CD4-positive, alpha-beta T cell (primary cell): ENCODE measurements at regions not wholly inside any gene's neighbourhood (a gene's known extent, or its start where the extent isn't known, plus 50 kb on each side); places are given as distances from the start of the nearest gene placed in this dataset.

Experiments
- ATAC-seq: fragments of 200-7000 bp; cut with Tn5 transposase; one replicate; pipeline ENCODE4 v1.10.0; 2022; ENCODE audit warnings: mild to moderate bottlenecking; ENCODE audit not compliant: poor library complexity
- CTCF ChIA-PET: fragments of 350-600 bp; sonication (Branson Sonifier 250); formaldehyde crosslinking; loops from one replicate; lab custom pipeline; 2021; ENCODE audit warnings: antibody characterized with exemption, inconsistent platforms; lab: Charles Lee
- POLR2A ChIA-PET: fragments of 350-600 bp; sonication (Branson Sonifier 250); formaldehyde crosslinking; loops from one replicate; lab custom pipeline; 2021; ENCODE audit warnings: antibody characterized with exemption, inconsistent platforms; lab: Charles Lee
- DNase-seq, 14 experiments: peaks; one replicate each; pipeline ENCODE4 v3.0.0-alpha.2; 2013 to 2020; ENCODE audit warnings: mixed read lengths in 2 of 14
- H3K27ac ChIP-seq, 2 donors: one replicate each; pipeline versions ENCODE4 v1.5.1 to v1.7.0; 2013; ENCODE audit warnings: low read length in 2 of 2, low read depth in 1 of 2, mild to moderate bottlenecking in 1 of 2
- H3K27me3 ChIP-seq, 2 experiments: 1 replicate in 1 of 2; 2 replicates in 1 of 2; pipeline versions ENCODE4 v1.6.1 to v1.7.0; 2013; ENCODE audit warnings: low read length in 2 of 2, control low read depth in 1 of 2, mild to moderate bottlenecking in 1 of 2, moderate library complexity in 1 of 2; ENCODE audit not compliant: insufficient read depth in 2 of 2, control insufficient read depth in 1 of 2
- H3K36me3 ChIP-seq: one replicate; pipeline ENCODE4 v1.6.1; 2013; ENCODE audit warnings: low read length, control low read depth; ENCODE audit not compliant: insufficient read depth
- H3K4me1 ChIP-seq: one replicate; pipeline ENCODE4 v1.6.1; 2013; ENCODE audit warnings: low read length, control low read depth; ENCODE audit not compliant: insufficient read depth
- H3K4me3 ChIP-seq: one replicate; pipeline ENCODE4 v1.5.1; 2013; ENCODE audit warnings: mild to moderate bottlenecking, low read length, moderate library complexity
- H3K9me3 ChIP-seq, 2 experiments: 1 replicate in 1 of 2; 2 replicates in 1 of 2; pipeline versions ENCODE4 v1.6.1 to v1.7.0; 2013; ENCODE audit warnings: low read length in 2 of 2, mild to moderate bottlenecking in 2 of 2, control low read depth in 1 of 2, moderate library complexity in 1 of 2; ENCODE audit not compliant: control insufficient read depth in 1 of 2, insufficient read depth in 1 of 2
- H3K27ac Mint-ChIP-seq: one replicate; pipeline ENCODE4 v1.8.0; 2020; ENCODE audit warnings: mixed read lengths
- H3K27me3 Mint-ChIP-seq: one replicate; pipeline ENCODE4 v1.8.0; 2021; ENCODE audit warnings: mixed read lengths
- H3K36me3 Mint-ChIP-seq: one replicate; pipeline ENCODE4 v1.8.0; 2021; ENCODE audit warnings: low read depth, mixed read lengths
- H3K4me1 Mint-ChIP-seq: one replicate; pipeline ENCODE4 v1.8.0; 2021; ENCODE audit warnings: low read depth, mixed read lengths
- H3K4me3 Mint-ChIP-seq: one replicate; pipeline ENCODE4 v1.8.0; 2020; ENCODE audit warnings: mild to moderate bottlenecking, mixed read lengths
- H3K9me3 Mint-ChIP-seq: one replicate; pipeline ENCODE4 v1.8.0; 2020; ENCODE audit warnings: mixed read lengths
- CTCF ChIP-seq: fragments of 200-600 bp; IDR thresholded peaks from one replicate; pipeline ENCODE4 v1.8.0; 2022; ENCODE audit warnings: antibody characterized with exemption, mild to moderate bottlenecking
- intact Hi-C, 2 experiments: fragments of 100-400 bp; cut with DNase I in 1 of 2; cut with micrococcal nuclease in 1 of 2; formaldehyde crosslinking; loops; one replicate each; pipeline versions ENCODE4 v1.15.1 to v1.9.0; 2023 to 2025; cut with DNase I, micrococcal nuclease

GRCh38 chr16:86958423-86958822 is 358.8 kb downstream of the C16orf95 start:
- no peaks in the 10 kb centered on the region for H3K36me3 Mint-ChIP-seq
- H3K4me3 Mint-ChIP-seq, result no peak overlapping the region
- Histone ChIP-seq H3K4me1 (peaks cover 6% of the 10 kb centered on the region), H3K9me3 (peaks cover 0 to 22% of the 10 kb centered on the region in 2 experiments), H3K36me3 (no peaks in the 10 kb centered on the region), H3K4me3 (no peak overlapping the region), H3K27me3 (peaks cover 0 to 11% of the 10 kb centered on the region in 2 experiments), H3K27ac (no peak overlapping the region)
- TF ChIP-seq CTCF, result no peak
- intact Hi-C loops, result no loop called here
- DNase-seq, result no peak
- CTCF ChIA-PET, result no interaction called here
- ATAC-seq, result no peak
- H3K9me3 Mint-ChIP-seq, result no peaks in the 10 kb centered on the region
- no peaks in the 10 kb centered on the region for H3K4me1 Mint-ChIP-seq
- no peak overlapping the region for H3K27ac Mint-ChIP-seq
- POLR2A ChIA-PET, result no interaction called here
- peaks cover 24% of the 10 kb centered on the region for H3K27me3 Mint-ChIP-seq

GRCh38 chr16:86959091-86959651 is 358.0 kb downstream of the C16orf95 start:
- Mint-ChIP-seq H3K4me3 (no peak overlapping the region), H3K9me3 (no peaks in the 10 kb centered on the region), H3K36me3 (no peaks in the 10 kb centered on the region), H3K27ac (no peak overlapping the region), H3K27me3 (peaks cover 24% of the 10 kb centered on the region), H3K4me1 (no peaks in the 10 kb centered on the region)
- peaks cover 0 to 6% of the 10 kb centered on the region in 2 experiments for H3K27me3 ChIP-seq
- H3K36me3 ChIP-seq, result no peaks in the 10 kb centered on the region
- peaks cover 6% of the 10 kb centered on the region for H3K4me1 ChIP-seq
- TF ChIP-seq CTCF, result no peak
- ATAC-seq, result no peak
- DNase-seq, result no peak
- CTCF ChIA-PET, result no interaction called here
- H3K4me3 ChIP-seq, result no peak overlapping the region
- POLR2A ChIA-PET, result no interaction called here
- H3K9me3 ChIP-seq, result peaks cover 0 to 19% of the 10 kb centered on the region in 2 experiments
- no peak overlapping the region for H3K27ac ChIP-seq
- intact Hi-C loops, result no loop called here

GRCh38 chr16:86959729-86960128 is 357.5 kb downstream of the C16orf95 start:
- DNase-seq (no peak), ATAC-seq (no peak)
- intact Hi-C loops, result no loop called here
- Histone ChIP-seq H3K27me3 (peaks cover 0 to 6% of the 10 kb centered on the region in 2 experiments), H3K36me3 (no peaks in the 10 kb centered on the region), H3K9me3 (peaks cover 0 to 20% of the 10 kb centered on the region in 2 experiments), H3K4me3 (no peak overlapping the region), H3K4me1 (peaks cover 6% of the 10 kb centered on the region), H3K27ac (no peak overlapping the region)
- no peak for TF ChIP-seq CTCF
- Mint-ChIP-seq H3K36me3 (no peaks in the 10 kb centered on the region), H3K27ac (no peak overlapping the region), H3K4me1 (no peaks in the 10 kb centered on the region), H3K27me3 (peaks cover 24% of the 10 kb centered on the region), H3K9me3 (no peaks in the 10 kb centered on the region), H3K4me3 (no peak overlapping the region)
- ChIA-PET CTCF (no interaction called here), POLR2A (no interaction called here)
